Epithelial cell of proximal tubule (primary cell): ENCODE measurements at regions not wholly inside any gene's neighbourhood (a gene's known extent, or its start where the extent isn't known, plus 50 kb on each side); places are given as distances from the start of the nearest gene placed in this dataset.

ENCODE experiments used
- DNase-seq: peaks from one replicate; pipeline ENCODE4 v3.0.0-alpha.2; 2011; ENCODE audit warnings: low read depth
- H3K4me3 ChIP-seq: 2 replicates; pipeline ENCODE4 v1.5.1; 2011; ENCODE audit warnings: low read depth, mild to moderate bottlenecking, low read length
- CTCF ChIP-seq: conservative IDR thresholded peaks from 2 replicates; pipeline ENCODE4 v1.5.1; 2012; ENCODE audit warnings: low read depth, mild to moderate bottlenecking, low read length

GRCh38 chr21:35482933-35483662 lies 434.0 kb upstream of the RUNX1 start:
- no peak overlapping the region for H3K4me3 ChIP-seq
- DNase-seq = no peak
- no peak for TF ChIP-seq CTCF

- no peak for DNase-seq
- no peak for TF ChIP-seq CTCF
- no peak overlapping the region for H3K4me3 ChIP-seq
These were observed 433.0 kb upstream of the RUNX1 start for GRCh38 chr21:35482096-35482495.

GRCh38 chr21:35481005-35481404 lies 431.9 kb upstream of the RUNX1 start:
- no peak for DNase-seq
- no peak for TF ChIP-seq CTCF

GRCh38 chr21:35479529-35479928 lies 430.4 kb upstream of the RUNX1 start:
- no peak for DNase-seq
- no peak for TF ChIP-seq CTCF
- no peak overlapping the region for H3K4me3 ChIP-seq

More at GRCh38 chr21:35481005-35481404, 431.9 kb upstream of the RUNX1 start:
- H3K4me3 ChIP-seq = no peak overlapping the region

- no peak for DNase-seq
- no peak overlapping the region for H3K4me3 ChIP-seq
- no peak for TF ChIP-seq CTCF
These were observed 430.0 kb upstream of the RUNX1 start for GRCh38 chr21:35479065-35479448.

- no peak overlapping the region for H3K4me3 ChIP-seq
- TF ChIP-seq CTCF = no peak
- DNase-seq = no peak
These were observed 429.3 kb upstream of the RUNX1 start for GRCh38 chr21:35478161-35479064.
